ENCODE measurements at regions not wholly inside any gene's neighbourhood (a gene's known extent, or its start where the extent isn't known, plus 50 kb on each side); places are given as distances from the start of the nearest gene placed in this dataset.

DNA sequence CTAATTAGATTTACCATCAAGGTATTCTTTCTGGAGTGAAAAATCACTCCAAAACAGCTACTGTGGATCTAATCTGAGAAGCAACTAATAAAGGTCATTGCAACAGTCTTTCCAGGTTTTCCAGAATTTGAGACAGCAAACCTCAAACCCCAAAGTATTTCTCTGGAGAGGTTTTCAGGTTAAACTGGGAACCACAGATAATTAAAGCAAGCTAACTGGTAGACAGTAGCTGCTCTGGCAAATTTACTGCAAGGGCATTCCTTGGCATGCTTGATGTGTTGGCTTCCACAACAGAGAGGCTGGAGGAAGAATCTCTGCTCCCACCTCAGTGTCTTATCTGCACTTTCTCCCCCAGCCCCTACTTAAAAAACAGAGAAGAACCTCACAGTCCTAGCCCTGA, 140.0 kb upstream of the NRBF2 start:
- no peak overlapping the region for H3K27ac ChIP-seq (ENCODE audit: insufficient read depth, low read depth, low read length)
- no peak overlapping the region for H3K4me3 ChIP-seq (replicated peaks in 1 of 3; ENCODE audit: insufficient read depth in 1 of 3, low read depth in 1 of 3, low read length in 3 of 3)
- intact Hi-C loops (cut with micrococcal nuclease) = no loop called here
- H3K27me3 ChIP-seq (ENCODE audit: control insufficient read depth in 2 of 2, insufficient read depth in 2 of 2, low read length in 2 of 2) = no peaks in the 10 kb centered on the region
- no peaks in the 10 kb centered on the region for H4K20me1 ChIP-seq (replicated peaks; ENCODE audit: control insufficient read depth, extremely low read depth, insufficient read depth, low read length)
- H3K9ac ChIP-seq (replicated peaks; ENCODE audit: extremely low read depth, insufficient read depth, low read length) = no peak overlapping the region
- no peak for FAIRE-seq
- H3K4me2 ChIP-seq (ENCODE audit: insufficient read depth, low read length) = no peak overlapping the region
- ChIA-PET CTCF (interaction anchor here (0.6 to 1.4 kb wide), 3 partner anchors 28 to 672 kb away, joined by 3 to 4 read pairs (median 3); no protein-coding TSS in a partner anchor), POLR2A (no interaction called here)
- H3K9me3 ChIP-seq (replicated peaks; ENCODE audit: control insufficient read depth, insufficient read depth, low read length) = no peaks in the 10 kb centered on the region
- TF ChIP-seq GATA2 (IDR thresholded peaks at IDR 0.05; ENCODE audit: insufficient read depth, insufficient read length, low read depth, low read length) = no peak
- no peaks in the 10 kb centered on the region for H3K4me1 ChIP-seq (ENCODE audit: control insufficient read depth, extremely low read depth, insufficient read depth, low read length)
- dilution Hi-C loops (cut with MboI; ENCODE audit: extremely low pct_ligation_motif_present, low sequenced_read_pairs) = no loop called here
- no peaks in the 10 kb centered on the region for H3K79me2 ChIP-seq (ENCODE audit: control insufficient read depth, insufficient read depth, low read length)
- no peak overlapping the region for H2AFZ ChIP-seq (ENCODE audit: low read depth, low read length)
- BruUV-seq (replicated peaks) = no TSS peak
- no peaks in the 10 kb centered on the region for H3K9me1 ChIP-seq (replicated peaks; ENCODE audit: control insufficient read depth, extremely low read depth, insufficient read depth, low read length)
- H3K36me3 ChIP-seq (ENCODE audit: control insufficient read depth in 2 of 2, extremely low read depth in 1 of 2, insufficient read depth in 2 of 2, low read length in 2 of 2) = no peaks in the 10 kb centered on the region
- no peak for DNase-seq (ENCODE audit: low read depth, low spot score)

DNA sequence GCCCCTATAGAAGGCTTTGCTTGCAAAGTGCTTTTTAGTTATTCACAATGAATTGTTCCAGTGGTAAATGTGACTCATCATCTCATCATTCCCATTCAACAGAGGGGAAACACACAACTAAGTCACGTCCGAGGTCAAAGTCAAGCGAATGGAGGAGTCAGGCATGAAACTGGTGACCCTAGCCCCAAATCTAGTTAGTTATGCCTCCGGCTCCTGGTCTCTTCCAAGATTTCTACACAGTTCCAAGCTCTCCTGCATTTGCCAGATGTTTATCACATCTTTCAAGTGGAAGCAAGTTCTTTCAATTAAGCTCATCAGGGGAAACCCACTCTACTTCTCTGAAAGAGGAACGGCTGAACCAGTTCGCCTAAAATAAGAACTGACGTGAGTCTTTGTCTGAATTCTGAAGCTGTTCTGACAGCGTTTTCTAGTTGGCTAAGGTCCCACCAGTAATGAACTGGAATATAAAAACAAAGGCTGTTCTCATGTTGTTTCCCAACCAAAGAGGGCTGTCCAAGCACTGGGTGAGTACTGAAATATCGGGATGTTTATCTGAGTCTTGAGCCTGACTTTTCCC, 140.9 kb upstream of the NRBF2 start:
- dilution Hi-C loops (cut with MboI; ENCODE audit: extremely low pct_ligation_motif_present, low sequenced_read_pairs) (no loop called here), intact Hi-C loops (cut with micrococcal nuclease) (no loop called here)
- Histone ChIP-seq H3K4me1 (ENCODE audit: control insufficient read depth, extremely low read depth, insufficient read depth, low read length) (no peaks in the 10 kb centered on the region), H3K4me3 (replicated peaks in 1 of 3; ENCODE audit: insufficient read depth in 1 of 3, low read depth in 1 of 3, low read length in 3 of 3) (no peak overlapping the region), H4K20me1 (replicated peaks; ENCODE audit: control insufficient read depth, extremely low read depth, insufficient read depth, low read length) (no peaks in the 10 kb centered on the region), H3K9ac (replicated peaks; ENCODE audit: extremely low read depth, insufficient read depth, low read length) (no peak overlapping the region), H2AFZ (ENCODE audit: low read depth, low read length) (no peak overlapping the region), H3K9me1 (replicated peaks; ENCODE audit: control insufficient read depth, extremely low read depth, insufficient read depth, low read length) (no peaks in the 10 kb centered on the region), H3K27me3 (ENCODE audit: control insufficient read depth in 2 of 2, insufficient read depth in 2 of 2, low read length in 2 of 2) (no peaks in the 10 kb centered on the region), H3K4me2 (ENCODE audit: insufficient read depth, low read length) (no peak overlapping the region), H3K27ac (ENCODE audit: insufficient read depth, low read depth, low read length) (no peak overlapping the region), H3K36me3 (ENCODE audit: control insufficient read depth in 2 of 2, extremely low read depth in 1 of 2, insufficient read depth in 2 of 2, low read length in 2 of 2) (no peaks in the 10 kb centered on the region), H3K79me2 (ENCODE audit: control insufficient read depth, insufficient read depth, low read length) (no peaks in the 10 kb centered on the region), H3K9me3 (replicated peaks; ENCODE audit: control insufficient read depth, insufficient read depth, low read length) (no peaks in the 10 kb centered on the region)
- TF ChIP-seq JUN (IDR thresholded peaks at IDR 0.05; ENCODE audit: borderline replicate concordance, insufficient read depth, insufficient read length, low read depth) (peak; percentile 2), FOS (IDR thresholded peaks at IDR 0.05; ENCODE audit: borderline replicate concordance, insufficient read depth, low read length) (peak; percentile 11), EZH2 (IDR thresholded peaks at IDR 0.05; ENCODE audit: borderline replicate concordance, low read depth, low read length, severe bottlenecking) (no peak)
- FAIRE-seq (no peak), DNase-seq (ENCODE audit: low read depth, low spot score) (no peak)
- POLR2A ChIA-PET = no interaction called here
- CTCF ChIA-PET = interaction anchor here (1.1 to 1.4 kb wide), 2 partner anchors 81 to 399 kb away, joined by 3 to 4 read pairs; no protein-coding TSS in a partner anchor
- no TSS peak for BruUV-seq (replicated peaks)

Data from endothelial cell of umbilical vein (primary cell).